Nucleus accumbens (tissue), 56 donors: ENCODE measurements at regions not wholly inside any gene's neighbourhood (a gene's known extent, or its start where the extent isn't known, plus 50 kb on each side); places are given as distances from the start of the nearest gene placed in this dataset.

Experiments used
- DNase-seq, 56 donors: peaks; one replicate each; lab custom pipeline; 2025; lab: John Stamatoyannopoulos, UW

DNA sequence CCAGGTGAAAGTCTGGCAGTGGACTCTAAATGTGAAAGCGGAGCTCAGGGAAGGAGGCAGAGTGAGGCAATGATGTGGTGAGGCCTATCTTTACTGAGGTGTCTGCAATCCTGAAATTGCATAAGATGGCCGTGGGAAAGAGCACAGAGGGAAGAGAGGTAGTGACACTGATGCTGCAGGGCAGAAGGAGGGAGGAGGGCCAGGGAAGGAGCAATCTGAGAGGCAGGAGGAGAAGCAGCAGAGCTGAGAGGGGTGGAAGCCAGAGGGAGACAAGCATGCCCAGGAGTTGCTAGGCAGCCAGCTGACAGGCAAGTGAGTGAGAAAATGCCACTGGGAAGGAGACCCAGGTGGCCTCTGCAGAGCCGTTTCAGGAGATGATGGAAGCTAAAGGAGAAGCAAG, 97.4 kb upstream of the CNR1 start:
- no peak for DNase-seq

DNA sequence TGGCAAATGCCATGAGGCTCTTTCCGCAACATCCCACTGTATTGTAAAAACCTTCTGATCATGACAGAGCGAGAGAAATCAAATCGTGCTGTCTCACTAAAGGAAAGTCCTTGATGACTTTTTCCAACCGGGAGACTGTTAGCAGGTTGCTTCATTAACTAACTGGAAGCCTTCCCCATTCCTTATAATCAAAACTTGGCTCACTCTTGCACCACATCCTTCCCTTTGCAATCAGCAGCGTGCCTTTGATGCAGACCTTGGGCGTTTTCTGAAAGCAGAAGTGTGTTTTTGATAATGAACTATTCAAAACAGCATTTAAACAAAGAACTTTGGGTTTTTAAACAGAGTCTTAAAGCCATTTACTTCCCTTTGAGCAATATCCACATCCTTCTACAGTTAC, 96.2 kb upstream of the CNR1 start:
- no peak for DNase-seq

DNA sequence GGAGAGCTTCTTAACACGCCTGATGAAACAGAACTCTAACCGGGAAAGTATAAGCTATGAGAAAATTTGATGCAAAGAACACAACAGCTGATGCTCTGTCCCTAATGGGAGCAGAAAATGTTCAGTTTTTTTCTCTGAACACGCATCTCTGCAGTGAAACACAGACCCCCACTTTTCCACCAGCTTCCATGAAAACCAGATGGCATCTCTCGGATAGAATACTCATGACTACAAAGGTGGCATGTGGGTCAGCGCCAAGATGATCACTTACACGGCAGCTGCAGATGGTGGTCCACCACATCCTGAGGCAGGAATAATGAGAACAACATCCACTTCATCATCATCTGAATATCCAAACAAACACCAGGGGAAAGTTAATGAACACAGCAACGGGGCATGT, 85.2 kb upstream of the CNR1 start:
- no peak for DNase-seq

DNA sequence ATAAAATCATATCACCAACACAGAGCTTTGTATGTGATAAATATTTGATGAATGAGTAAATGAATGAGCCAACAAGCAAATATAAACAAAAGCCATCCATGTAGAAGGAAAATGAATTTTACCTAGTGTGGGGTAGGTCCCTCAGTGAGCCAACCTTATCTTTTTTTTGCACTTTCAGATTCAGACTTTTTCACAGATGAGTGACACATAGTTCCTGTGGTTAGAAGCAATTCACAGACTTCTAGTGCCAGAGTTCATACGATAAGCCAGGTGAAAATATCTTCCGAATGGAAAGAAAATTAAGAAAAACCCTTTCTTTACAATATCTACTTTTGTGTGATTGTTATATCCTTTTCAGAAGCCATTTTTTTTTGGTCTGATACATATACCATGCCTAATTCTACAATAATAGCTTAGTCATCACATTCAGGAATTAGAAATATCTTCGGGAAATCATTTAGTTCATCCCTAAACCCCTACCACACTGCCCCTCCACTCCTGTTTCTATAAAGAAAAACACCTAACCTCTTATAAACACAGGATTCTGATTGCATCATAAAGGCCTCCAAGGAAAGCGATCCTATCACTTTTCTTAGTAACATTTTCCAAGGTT, 82.7 kb upstream of the CNR1 start:
- no peak for DNase-seq

DNA sequence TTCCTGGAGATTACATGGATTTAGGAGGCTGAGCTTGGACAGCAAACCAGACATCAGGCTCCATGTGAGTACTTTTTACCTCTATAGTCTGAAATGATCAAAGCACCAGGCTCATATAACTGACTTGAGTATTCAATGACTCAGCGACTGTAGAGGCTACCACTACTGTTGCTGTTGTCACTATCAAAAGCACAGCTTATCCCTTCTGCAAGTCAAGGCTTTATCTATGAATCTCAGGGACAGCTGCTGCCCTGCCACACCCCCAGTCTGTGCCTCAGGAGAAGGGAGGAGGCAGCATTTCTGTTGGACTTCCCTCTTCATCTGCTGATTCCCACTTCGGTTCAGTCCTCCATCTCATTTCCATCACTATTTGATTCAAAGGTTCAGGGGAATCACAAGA, 80.5 kb upstream of the CNR1 start:
- no peak for DNase-seq

DNA sequence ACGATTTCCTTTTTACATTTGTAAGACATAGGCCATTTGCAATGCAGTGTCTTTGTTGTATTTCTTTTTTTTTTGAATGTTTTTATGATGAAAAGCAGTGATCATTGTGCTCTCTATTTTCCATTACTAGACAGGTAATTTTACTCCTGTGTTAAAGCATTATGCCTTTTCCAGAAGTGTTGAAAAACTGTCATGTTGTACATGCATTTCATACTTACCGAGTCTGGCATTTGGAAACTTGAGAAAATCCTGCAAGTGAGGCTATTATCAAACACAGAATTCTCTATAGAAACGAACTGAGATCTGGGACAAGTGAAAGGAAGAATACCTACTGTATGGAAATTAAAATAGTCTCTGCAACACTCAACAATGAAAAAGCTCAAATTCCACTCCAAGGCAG, 78.6 kb upstream of the CNR1 start:
- DNase-seq: no peak

DNA sequence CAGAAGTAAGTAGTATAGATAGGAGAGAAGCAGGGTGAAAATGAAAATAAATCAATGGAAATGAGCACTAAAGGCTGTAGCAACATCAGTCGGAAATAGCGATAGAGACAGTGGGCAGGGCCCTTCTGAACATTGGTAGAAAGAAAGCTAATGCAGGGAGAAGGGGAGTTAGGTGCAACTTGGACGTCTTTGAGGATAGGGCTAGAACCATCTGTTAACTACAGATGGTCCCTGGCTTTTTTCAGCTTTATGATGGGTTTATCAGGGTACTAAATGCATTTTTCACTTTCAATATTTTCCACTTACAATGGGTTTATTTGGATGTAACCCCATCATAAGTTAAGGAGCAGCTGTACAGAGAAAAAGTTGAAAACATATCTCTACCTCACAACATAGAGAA, 72.8 kb upstream of the CNR1 start:
- DNase-seq: no peak

DNA sequence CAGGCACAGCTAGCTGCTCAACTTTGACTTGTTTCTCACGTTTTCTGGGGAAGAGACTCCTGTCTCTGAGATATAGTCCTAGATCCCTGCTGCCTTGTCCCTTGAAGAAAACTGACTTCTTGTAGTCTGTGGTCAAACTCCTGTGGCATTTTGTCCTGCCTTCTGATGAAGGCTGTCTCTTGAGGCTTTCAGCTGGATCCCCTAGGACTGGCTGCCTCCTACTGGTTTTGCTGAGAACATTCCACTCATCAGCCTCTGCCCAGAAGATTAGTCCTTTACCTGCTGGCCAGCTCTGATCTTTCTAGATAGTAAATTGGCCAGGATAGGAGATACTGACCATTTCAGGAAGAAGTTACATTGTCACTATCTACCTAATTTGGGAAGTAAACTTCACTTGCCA, 71.9 kb upstream of the CNR1 start:
- no peak for DNase-seq

DNA sequence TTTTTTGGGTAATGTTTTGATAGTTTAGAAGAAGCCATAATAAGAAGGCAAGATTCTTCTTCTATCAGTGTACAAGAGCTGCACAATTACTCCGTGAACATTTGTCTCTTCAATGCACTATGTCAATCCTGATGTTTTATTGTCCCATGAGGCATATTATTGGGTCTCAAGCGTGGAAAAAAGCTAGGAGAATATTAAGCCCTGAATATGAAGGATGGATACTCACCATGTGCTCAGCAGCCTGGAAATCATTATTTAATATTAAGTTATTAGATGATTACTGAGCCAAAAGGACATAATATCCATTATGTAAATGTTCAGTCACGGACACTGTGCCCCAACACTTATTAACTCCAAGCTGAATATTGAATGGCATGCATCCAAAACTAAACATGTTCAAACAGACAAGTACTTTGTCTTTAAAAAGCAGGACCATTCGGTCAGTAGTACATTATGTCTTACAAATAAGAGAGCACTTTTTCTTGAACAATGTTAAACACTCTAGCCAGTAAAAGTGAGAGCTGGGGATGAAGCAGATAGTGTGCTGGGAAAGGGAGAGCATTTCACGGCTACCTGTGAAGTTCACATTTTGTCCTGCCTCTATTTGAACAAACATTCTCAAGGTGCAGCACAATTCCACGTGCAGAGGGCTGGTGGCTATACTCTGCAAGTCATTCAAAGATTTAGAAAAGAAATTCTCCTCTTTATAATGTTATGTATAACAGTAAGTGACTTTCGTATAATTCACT, 70.6 kb upstream of the CNR1 start:
- no peak for DNase-seq

DNA sequence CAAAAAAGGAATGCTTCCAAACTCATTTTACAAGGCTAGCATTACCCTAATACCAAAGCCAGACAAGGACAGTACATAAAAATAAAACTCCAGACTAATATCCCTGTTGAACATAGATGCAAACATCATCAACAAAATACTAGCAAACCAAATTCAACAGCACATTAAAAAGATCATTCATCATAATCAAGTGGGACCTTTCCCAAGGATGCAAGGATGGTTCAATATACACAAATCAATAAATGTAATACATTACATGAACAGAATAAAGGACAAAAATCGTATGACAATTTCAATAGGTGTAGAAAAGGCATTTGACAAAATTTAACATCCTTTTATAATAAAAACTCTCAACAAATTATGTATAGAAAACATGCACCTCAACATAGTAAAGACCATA, 66.6 kb upstream of the CNR1 start:
- DNase-seq: no peak

DNA sequence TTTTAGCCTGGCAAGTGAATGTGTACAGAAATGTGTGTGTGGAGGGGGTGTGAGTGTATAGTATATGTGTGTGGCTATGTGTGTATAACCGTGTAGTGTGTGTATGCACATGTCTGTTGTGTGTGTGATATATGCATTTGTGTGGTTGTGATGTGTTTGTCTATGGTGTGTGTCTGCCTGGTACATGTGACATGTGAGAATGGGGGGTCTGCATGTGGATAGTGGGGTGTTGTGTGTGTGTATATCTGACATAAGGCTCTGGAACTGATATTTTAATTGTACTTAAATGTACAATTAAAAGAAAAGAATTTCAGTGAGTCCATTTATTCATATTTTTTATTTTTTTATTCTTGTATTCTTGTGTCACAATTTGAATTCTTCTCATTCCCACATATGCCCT, 57.2 kb upstream of the CNR1 start:
- no peak for DNase-seq

DNA sequence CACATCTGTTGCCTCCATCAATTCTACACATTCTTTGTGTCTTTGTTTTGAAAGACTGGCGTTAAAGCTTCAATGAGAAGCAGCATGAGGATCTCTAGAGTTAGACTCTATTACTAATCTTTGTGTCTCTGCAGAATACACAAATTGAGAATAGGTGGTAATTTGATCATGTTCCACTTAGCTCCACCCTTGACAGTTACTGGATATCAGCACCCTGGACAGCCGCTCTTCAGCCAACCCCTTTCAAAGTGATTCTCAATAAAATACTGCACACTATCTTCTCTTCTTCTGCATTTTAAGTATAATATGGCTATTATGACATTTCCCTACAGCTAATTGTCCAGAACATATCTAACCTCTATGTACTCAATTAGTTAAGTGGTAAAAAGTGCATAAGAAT, 54.3 kb upstream of the CNR1 start:
- DNase-seq: no peak

DNA sequence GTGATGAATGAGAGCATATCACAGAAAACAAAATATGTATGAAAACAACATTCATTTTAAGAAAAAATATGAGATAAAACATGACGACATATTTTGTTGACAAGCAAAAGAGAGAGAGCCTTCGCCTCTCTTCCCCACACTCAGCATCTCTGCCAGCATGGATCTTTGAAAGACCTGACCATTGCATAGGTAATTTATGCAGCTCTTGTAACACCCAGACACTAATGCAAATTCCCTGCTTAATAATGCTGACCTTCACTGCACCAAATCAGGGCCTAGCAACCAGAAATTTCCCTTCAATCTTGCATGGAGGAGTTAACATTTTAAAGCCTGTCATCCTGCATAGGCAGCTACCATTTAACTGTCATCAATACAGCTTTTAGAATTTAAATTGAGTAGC, 50.0 kb upstream of the CNR1 start:
- no peak for DNase-seq
